ENCODE measurements at regions not wholly inside any gene's neighbourhood (a gene's known extent, or its start where the extent isn't known, plus 50 kb on each side); places are given as distances from the start of the nearest gene placed in this dataset.

- Histone ChIP-seq H2BK20ac (ENCODE audit: low read length) (no peak overlapping the region), H2BK120ac (replicated peaks; ENCODE audit: low read depth, low read length) (no peak overlapping the region), H4K20me1 (replicated peaks in 1 of 2; ENCODE audit: control insufficient read depth in 1 of 2, insufficient read depth in 2 of 2, low read length in 2 of 2) (no peaks in the 10 kb centered on the region), H2BK5ac (ENCODE audit: low read depth, low read length) (no peak overlapping the region), H3K9me3 (ENCODE audit: insufficient read depth in 2 of 2, low read depth in 1 of 2, low read length in 1 of 2) (peaks cover 0 to 4% of the 10 kb centered on the region in 2 experiments; a peak in 1 of 4 replicates), H3K36me3 (ENCODE audit: control insufficient read depth in 2 of 4, insufficient read depth in 4 of 4, low read length in 3 of 4) (no peaks in the 10 kb centered on the region), H3K9ac (replicated peaks in 1 of 4; ENCODE audit: extremely low read depth in 1 of 4, low read depth in 3 of 4, low read length in 3 of 4) (no peak overlapping the region), H3K79me2 (ENCODE audit: control insufficient read depth in 1 of 2, insufficient read depth in 2 of 2, low read length in 2 of 2) (no peaks in the 10 kb centered on the region), H3K23me2 (ENCODE audit: low read depth, low read length) (no peaks in the 10 kb centered on the region), H2AK5ac (ENCODE audit: low read depth, low read length) (no peak overlapping the region), H3K27me3 (replicated peaks in 1 of 4; ENCODE audit: control insufficient read depth in 3 of 4, extremely low read depth in 1 of 4, insufficient read depth in 3 of 4, low read length in 3 of 4) (no peaks in the 10 kb centered on the region), H2BK15ac (ENCODE audit: low read length) (no peak overlapping the region), H3K4me3 (ENCODE audit: extremely low read depth in 1 of 4, insufficient read depth in 2 of 4, low read depth in 3 of 4, low read length in 4 of 4) (no peak overlapping the region), H4K5ac (ENCODE audit: insufficient read length, low read depth, low read length) (no peak overlapping the region), H3K4me2 (ENCODE audit: insufficient read depth in 1 of 2, low read depth in 2 of 2, low read length in 2 of 2) (no peak overlapping the region), H3K4ac (replicated peaks; ENCODE audit: insufficient read length, low read depth, low read length) (no peak overlapping the region), H2AFZ (ENCODE audit: low read length) (no peak overlapping the region), H3K27ac (ENCODE audit: low read depth, low read length) (no peak overlapping the region), H2BK12ac (ENCODE audit: low read depth, low read length) (no peak overlapping the region), H3K14ac (ENCODE audit: insufficient read length) (no peak overlapping the region), H3K79me1 (ENCODE audit: low read depth, low read length) (no peaks in the 10 kb centered on the region), H3K56ac (replicated peaks; ENCODE audit: insufficient read length, low read depth, low read length) (no peak overlapping the region), H3K23ac (ENCODE audit: insufficient read length) (no peak overlapping the region), H4K91ac (replicated peaks; ENCODE audit: insufficient read length, low read length) (no peak overlapping the region), H3K18ac (ENCODE audit: extremely low read depth, low read length) (no peak overlapping the region), H4K8ac (ENCODE audit: extremely low read depth, insufficient read depth, low read length) (no peak overlapping the region), H3K4me1 (replicated peaks in 1 of 4; ENCODE audit: control insufficient read depth in 3 of 4, insufficient read depth in 4 of 4, low read length in 3 of 4) (no peaks in the 10 kb centered on the region)
- ChIA-PET POLR2A (ENCODE audit: partially characterized antibody) (no interaction called here), CTCF (ENCODE audit: partially characterized antibody) (no interaction called here)
- 50% methylated on average over 2 of the region's 2 CpGs; no CpG with 5 or more reads in 1 of the 2 experiments for WGBS, 2 experiments (ENCODE audit: extremely low coverage in 1 of 2, insufficient coverage in 1 of 2, insufficient read length in 1 of 2, insufficient replicate concordance in 2 of 2, low coverage in 1 of 2, low lambda C conversion rate in 2 of 2, missing lambda C conversion rate in 1 of 2)
- FAIRE-seq = no peak
- no peak for DNase-seq (ENCODE audit: low read depth in 1 of 2, low spot score in 2 of 2)
- no peak for TF ChIP-seq CBX5 (IDR thresholded peaks at IDR 0.05; ENCODE audit: low read depth, low read length)
- no peak for TF ChIP-seq BCL11A (IDR thresholded peaks at IDR 0.05; ENCODE audit: low read depth in 2 of 2, low read length in 2 of 2)
- TF ChIP-seq EZH2 (IDR thresholded peaks at IDR 0.05; ENCODE audit: low read depth, low read length, severe bottlenecking) = no peak
Measured at GRCh38 chr9:28584542-28584941, 1011.3 kb upstream of the C9orf72 start.
